ENCODE measurements at regions not wholly inside any gene's neighbourhood (a gene's known extent, or its start where the extent isn't known, plus 50 kb on each side); places are given as distances from the start of the nearest gene placed in this dataset.
A peak's percentile ranks its signal among the peaks of the same experiment; 100 is the strongest.
"Not testable (repeated sequence)": the region's sequence is repeated elsewhere in the genome, so short reads cannot be mapped to it uniquely, and the experiment has no call there.

DNA sequence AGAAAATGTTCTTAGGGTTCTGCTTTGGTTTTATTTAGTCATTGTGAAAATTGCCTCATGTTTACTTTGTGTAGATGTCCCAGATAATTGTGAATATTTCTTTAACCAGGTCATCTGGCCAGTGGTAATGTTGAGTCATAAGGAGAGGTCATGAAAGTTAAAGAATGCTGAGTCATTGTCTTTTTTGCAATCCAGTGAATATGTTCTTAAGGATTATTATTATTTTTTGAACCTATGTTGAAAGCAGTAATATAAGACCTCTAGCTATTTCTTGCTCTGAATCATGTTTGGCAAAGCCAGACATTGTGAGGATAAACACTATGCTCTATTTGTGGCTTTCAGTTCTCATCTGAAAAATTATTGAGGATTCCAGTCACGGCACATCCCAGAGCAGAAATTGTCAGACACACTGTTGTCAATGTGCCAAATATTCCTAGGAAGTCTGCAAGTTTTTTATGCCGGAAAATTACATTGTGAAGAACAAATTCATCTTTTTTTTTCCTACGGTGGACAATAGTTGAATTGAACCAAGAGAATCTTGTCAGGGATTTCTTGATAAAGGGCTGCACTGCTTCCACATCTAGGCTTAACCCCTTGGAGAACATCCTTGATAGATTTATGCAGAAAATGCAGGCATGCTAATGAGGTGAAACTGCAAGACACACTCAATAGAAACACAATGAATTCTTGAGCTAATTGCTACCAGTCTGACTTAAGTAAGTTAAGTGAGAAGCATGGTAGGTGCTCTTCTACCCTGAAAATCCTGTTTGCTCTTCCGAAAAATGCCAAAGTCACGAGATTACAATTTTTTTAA, 369.6 kb downstream of the ATP23 start:
- peak; percentile 91 for DNase-seq (ENCODE audit: low read depth)

DNA sequence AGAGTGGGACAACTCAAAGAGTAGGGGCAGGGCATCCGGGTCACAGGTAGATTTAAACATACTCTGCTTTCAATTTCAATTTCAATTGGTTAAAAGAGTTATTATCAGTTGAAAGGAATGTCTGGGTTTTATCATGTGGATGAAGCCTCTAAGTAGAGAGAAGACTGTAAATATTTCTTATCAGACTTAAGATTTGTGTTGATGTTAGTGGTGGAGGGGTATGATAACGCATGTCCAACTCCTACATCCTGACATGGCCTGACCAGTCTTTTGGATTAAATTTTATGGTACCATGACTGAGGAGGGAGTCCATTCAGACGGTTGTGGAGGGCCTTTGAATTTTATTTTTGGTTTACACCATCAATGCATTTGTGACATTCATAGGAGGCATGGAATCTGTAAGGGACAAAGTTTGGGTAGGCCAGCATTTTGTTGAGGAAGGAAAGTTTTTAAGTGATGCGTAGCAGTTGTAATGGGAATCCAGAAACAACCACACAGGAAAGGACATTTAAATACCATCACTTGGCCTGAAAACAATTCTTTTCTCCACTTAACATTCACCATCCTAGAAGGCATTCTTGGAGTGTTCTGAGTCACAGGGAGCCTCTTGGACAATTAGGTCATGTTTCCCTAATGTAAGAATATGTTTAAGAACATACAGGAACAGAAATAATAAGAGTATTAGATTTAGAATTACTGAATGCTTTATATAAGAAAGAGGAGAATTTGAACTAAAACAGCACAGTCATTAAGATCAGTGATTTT, 371.9 kb downstream of the ATP23 start:
- DNase-seq (ENCODE audit: low read depth) = peak; percentile 69

DNA sequence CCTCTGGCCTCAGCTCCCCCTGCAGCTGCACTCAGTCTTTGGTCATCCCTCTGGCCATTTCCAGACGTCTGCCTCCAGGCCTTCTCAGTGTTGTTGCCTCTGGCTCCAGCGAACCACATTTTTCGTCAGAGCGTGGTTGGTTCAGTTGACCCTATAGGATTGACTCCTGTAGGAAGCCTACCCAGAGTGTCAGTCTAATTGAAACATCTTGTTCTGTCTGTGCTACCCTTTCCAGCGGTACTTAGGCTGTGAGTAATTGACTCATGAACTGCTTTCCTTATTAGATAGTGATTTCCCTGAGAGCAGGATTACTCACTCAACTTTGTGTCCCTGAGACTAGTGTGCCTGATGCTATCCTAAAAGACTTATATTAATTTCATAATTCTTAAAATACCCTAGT, 373.2 kb downstream of the ATP23 start:
- DNase-seq (ENCODE audit: low read depth) = peak; percentile 69

DNA sequence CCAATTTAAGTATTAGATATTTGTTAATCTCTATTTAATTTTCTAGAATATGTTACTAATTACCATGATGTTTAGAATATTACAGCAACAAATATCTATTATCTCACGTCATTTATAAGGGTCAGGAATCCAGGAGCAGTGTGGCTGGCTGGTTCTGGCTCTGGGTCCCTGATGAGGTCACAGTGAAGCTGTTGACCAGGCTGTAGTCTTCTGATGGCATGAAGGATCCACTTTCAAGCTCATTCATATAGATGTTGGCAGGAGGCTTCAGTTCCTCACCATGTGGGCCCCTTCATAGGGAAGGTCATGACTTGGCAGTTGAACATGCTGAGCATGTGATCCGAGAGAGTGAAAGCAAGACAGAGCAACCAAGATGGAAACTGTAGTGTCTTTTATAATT, 375.6 kb downstream of the ATP23 start:
- DNase-seq (ENCODE audit: low read depth) = no peak

DNA sequence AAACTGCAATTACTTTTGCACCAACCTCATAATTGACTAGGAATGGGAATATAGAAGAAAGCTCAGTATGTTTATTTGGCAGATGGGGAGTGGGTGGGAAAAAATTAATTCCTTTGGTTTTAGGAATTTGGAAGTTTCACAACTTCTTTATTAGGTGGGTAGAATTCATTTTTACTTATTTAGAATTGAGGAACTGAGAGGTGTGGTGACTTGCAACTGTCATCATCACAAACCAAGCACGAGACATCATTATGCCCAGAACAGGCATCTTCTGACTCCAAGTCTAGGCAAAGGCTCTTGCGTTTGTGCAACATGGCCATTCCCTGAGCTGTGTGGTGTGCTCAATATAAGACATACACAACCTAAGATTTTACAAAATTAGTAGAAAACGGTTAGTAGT, 380.0 kb downstream of the ATP23 start:
- DNase-seq (ENCODE audit: low read depth) = no peak

GRCh38 chr12:58323676-58324075, 382.3 kb downstream of the ATP23 start:
- no peak for DNase-seq (ENCODE audit: low read depth)

DNA sequence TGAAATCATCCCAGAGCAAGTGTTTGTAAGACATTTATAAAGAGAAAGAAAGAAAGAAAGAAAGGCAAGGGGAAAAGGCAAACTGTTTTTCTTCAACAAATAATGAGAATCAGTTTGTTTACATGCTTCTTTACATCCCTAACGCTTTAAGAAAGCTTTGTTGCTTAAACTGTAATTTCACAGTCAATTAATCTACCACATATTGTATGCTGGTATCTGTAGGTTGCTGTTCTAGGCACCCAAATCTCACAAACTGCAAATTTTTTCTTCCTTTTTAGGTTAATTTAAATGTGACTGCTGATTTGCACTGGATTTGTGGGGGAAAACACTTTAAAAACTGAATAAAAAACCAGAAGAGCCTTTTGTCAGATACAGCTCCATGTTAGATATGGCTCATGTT, 384.2 kb downstream of the ATP23 start:
- no peak for DNase-seq (ENCODE audit: low read depth)

- DNase-seq (ENCODE audit: low read depth) = no peak
These were observed 385.2 kb downstream of the ATP23 start for GRCh38 chr12:58326534-58326933.

GRCh38 chr12:58336581-58337242, 395.3 kb downstream of the ATP23 start:
- DNase-seq (ENCODE audit: low read depth) = peak; percentile 85

- DNase-seq (ENCODE audit: low read depth) = not testable (repeated sequence)
These were observed 396.2 kb downstream of the ATP23 start for GRCh38 chr12:58337539-58337938.

- peak; percentile 86 for DNase-seq (ENCODE audit: low read depth)
These were observed 400.4 kb downstream of the ATP23 start for GRCh38 chr12:58341791-58342190.

- DNase-seq (ENCODE audit: low read depth) = peak; percentile 70
These were observed 401.4 kb downstream of the ATP23 start for GRCh38 chr12:58342736-58343135.

DNA sequence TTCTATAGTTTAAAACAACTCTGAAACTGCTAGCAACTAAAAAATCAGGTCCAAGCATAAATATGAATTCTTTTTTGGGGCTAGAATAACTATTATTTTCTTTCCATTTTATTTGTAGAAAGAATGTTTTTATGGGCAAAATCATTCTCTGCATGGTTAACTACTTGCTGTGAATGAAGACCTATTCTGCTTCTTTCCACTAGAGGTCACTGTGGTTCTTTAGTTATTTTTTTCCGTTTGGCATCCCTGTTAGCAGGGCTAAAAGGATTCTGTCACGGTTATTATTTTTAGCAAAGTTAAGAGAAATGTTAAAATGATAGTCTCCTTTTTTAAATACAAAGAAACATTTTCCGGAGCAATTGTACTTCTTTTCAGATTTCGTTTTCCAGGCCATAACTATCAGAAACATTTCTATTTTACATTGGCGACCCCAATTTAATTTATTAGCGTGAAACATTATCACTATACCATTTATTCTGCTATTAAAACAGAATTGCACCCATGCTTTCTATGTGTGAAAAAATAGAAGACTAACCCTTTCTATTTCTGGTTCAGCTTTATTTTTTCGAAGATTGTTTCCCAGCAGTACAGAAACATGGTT, 404.8 kb downstream of the ATP23 start:
- DNase-seq (ENCODE audit: low read depth) = peak; percentile 62

DNA sequence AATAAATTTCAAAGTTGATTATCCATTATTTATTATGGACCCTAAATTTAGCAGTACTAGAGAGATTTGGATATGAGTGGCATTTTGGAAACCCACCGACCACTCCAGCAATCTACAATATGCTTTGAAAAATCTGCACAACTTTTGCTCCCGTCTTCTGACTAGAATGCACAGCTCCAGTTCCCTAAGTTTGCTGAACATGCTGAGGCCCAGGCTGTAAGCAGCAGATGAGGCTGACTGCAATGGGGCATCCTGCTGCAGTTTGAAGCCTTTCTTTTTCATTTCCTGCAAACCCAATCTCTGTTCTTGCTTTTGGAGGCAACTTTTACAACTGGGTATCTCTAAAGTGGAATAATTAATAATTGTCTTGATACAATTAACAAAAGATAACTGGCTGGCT, 405.8 kb downstream of the ATP23 start:
- no peak for DNase-seq (ENCODE audit: low read depth)

DNA sequence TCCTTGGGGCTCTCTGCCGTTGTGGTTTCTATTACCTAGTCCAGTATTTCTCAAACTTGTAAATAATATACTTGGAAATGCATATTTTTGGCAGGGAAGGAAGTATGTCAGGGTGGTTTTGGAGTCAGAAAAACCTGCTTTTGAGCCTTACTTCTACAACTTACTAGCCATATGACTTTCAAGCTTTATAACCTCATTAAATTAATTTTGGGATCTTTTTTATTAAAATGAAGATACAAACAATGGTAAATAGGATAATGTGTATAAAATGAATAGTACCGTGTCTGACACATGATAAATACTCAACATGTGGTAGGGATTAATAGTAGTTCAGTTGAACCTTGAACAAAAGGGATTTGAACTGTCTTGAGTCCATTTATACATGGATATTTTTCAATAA, 406.3 kb downstream of the ATP23 start:
- DNase-seq (ENCODE audit: low read depth) = no peak

- DNase-seq (ENCODE audit: low read depth) = no peak
These were observed 407.8 kb downstream of the ATP23 start for GRCh38 chr12:58349161-58349560.

DNA sequence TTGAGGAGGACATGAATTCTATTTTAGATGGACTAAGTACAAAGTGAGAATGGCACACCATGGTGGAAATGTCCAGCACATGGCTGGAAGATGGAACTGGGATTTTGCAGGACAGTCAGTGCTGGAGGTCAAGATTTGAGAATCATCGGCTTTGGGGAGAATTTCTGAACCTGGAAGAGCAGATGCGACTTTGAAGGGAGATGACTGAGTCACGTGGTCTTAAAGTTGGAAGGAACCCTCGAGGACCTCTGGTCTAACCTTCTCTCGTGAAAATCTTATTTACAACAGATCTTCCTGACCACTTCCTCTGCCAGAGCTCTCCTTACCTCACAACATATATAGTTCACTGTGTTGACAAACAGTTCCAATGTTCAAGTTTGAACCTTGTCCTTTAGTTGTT, 415.4 kb downstream of the ATP23 start:
- DNase-seq (ENCODE audit: low read depth) = no peak

GRCh38 chr12:58357511-58357910, 416.1 kb downstream of the ATP23 start:
- DNase-seq (ENCODE audit: low read depth) = no peak

- no peak for DNase-seq (ENCODE audit: low read depth)
These were observed 417.0 kb downstream of the ATP23 start for GRCh38 chr12:58358369-58358768.

DNA sequence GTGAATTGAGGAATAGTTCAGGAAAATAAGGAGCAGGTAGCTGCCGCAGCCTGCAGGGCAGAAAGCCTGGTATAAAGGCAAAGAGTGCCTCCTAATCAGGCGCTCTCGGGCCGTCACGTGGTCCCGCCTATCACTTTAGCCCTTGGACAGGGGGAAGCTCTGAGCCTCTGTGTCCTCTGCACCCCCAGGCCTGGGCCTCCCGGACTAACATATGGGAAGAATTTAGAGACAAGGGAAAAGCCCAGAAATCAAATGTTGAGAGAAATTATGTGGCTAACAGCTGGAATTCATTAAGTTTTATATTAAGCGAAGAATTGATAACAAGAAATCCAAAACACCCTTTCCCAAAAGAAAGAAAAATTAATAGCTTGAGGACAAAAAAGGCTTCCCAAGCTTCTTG, 417.7 kb downstream of the ATP23 start:
- DNase-seq (ENCODE audit: low read depth) = peak; percentile 60

GRCh38 chr12:58361056-58361455, 419.7 kb downstream of the ATP23 start:
- no peak for DNase-seq (ENCODE audit: low read depth)

DNA sequence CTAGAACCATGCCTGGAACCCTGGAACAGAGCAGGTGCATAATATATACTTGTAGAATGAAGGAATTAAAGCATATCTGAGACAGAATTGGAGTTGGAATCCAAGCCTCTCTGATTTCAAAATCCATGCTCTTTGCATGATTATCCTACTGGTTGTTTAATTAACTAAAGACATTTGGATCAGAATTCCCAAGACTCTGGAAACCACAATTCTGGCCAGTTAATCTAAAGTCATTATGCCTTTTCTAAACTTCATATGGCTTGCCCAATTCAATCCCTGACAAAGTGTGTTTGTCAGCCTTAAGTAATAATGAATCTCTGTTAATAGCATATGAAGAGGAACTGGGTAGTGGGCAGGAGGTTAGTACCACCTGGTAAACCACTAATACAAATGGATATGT, 422.6 kb downstream of the ATP23 start:
- no peak for DNase-seq (ENCODE audit: low read depth)

All from RPMI7951 (cell line).